GM23338 (cell line): ENCODE measurements at regions not wholly inside any gene's neighbourhood (a gene's known extent, or its start where the extent isn't known, plus 50 kb on each side); places are given as distances from the start of the nearest gene placed in this dataset.

Source experiments
- ATAC-seq: fragments of 200-7000 bp; cut with Tn5 transposase; 3 replicates; pipeline ENCODE4 v1.9.1; 2020
- DNase-seq: peaks from one replicate; pipeline ENCODE4 v3.0.0-alpha.2; 2015; ENCODE audit warnings: low spot score
- H2AFZ ChIP-seq: fragments of 200-600 bp; sonication (generic); 2 replicates; pipeline ENCODE4 v1.8.0; 2016; ENCODE audit warnings: antibody characterized with exemption, mild to moderate bottlenecking, moderate library complexity
- H3F3A ChIP-seq: fragments of 200-600 bp; sonication (generic); replicated peaks from 2 replicates; pipeline ENCODE4 v1.8.0; 2017; ENCODE audit warnings: antibody characterized with exemption, mixed run types, low read depth
- H3K27ac ChIP-seq: fragments of 200-600 bp; sonication (generic); 2 replicates; pipeline ENCODE4 v1.6.1; 2016; ENCODE audit warnings: low read depth
- H3K27me3 ChIP-seq: fragments of 200-600 bp; sonication (generic); 2 replicates; pipeline ENCODE4 v1.8.0; 2016; ENCODE audit warnings: mild to moderate bottlenecking, mixed run types, moderate library complexity; ENCODE audit not compliant: insufficient read depth
- H3K36me3 ChIP-seq: fragments of 200-600 bp; sonication (generic); 2 replicates; pipeline ENCODE4 v1.8.0; 2016; ENCODE audit warnings: mild to moderate bottlenecking; ENCODE audit not compliant: insufficient read depth
- H3K4me1 ChIP-seq: fragments of 200-600 bp; sonication (generic); 2 replicates; pipeline ENCODE4 v1.8.0; 2016; ENCODE audit warnings: mild to moderate bottlenecking, moderate library complexity; ENCODE audit not compliant: insufficient read depth
- H3K4me2 ChIP-seq: fragments of 200-600 bp; sonication (generic); 2 replicates; pipeline ENCODE4 v1.7.1; 2017; ENCODE audit warnings: mixed run types
- H3K4me3 ChIP-seq: fragments of 200-600 bp; sonication (generic); 2 replicates; pipeline ENCODE4 v1.6.1; 2016; ENCODE audit warnings: mixed run types
- H3K79me2 ChIP-seq: fragments of 200-600 bp; sonication (generic); replicated peaks from 2 replicates; pipeline ENCODE4 v1.8.0; 2017; ENCODE audit warnings: mild to moderate bottlenecking; ENCODE audit not compliant: insufficient read depth
- H3K9me2 ChIP-seq: fragments of 200-600 bp; sonication (generic); 2 replicates; pipeline ENCODE4 v1.8.0; 2017; ENCODE audit not compliant: insufficient read depth
- H4K20me1 ChIP-seq: fragments of 200-600 bp; sonication (generic); replicated peaks from 2 replicates; pipeline ENCODE4 v1.8.0; 2017; ENCODE audit warnings: mild to moderate bottlenecking; ENCODE audit not compliant: insufficient read depth
- H3K27ac Mint-ChIP-seq: 2 replicates; pipeline ENCODE4 v1.8.0; 2020; ENCODE audit warnings: inconsistent platforms, mild to moderate bottlenecking, moderate library complexity, mixed read lengths
- H3K27me3 Mint-ChIP-seq: 3 replicates; pipeline ENCODE4 v1.8.0; 2022; ENCODE audit warnings: low read depth, mild to moderate bottlenecking, moderate library complexity, mixed read lengths, inconsistent platforms; ENCODE audit not compliant: insufficient read depth, poor library complexity
- H3K36me3 Mint-ChIP-seq: 3 replicates; pipeline ENCODE4 v1.8.0; 2021; ENCODE audit warnings: low read depth, mild to moderate bottlenecking, inconsistent platforms, moderate library complexity, mixed read lengths
- H3K4me1 Mint-ChIP-seq: 3 replicates; pipeline ENCODE4 v1.8.0; 2020; ENCODE audit warnings: mild to moderate bottlenecking, inconsistent platforms, mixed read lengths
- H3K4me3 Mint-ChIP-seq: 3 replicates; pipeline ENCODE4 v1.8.0; 2021; ENCODE audit warnings: moderate library complexity, mild to moderate bottlenecking, inconsistent platforms, mixed read lengths
- H3K9me3 Mint-ChIP-seq: 3 replicates; pipeline ENCODE4 v1.8.0; 2020; ENCODE audit warnings: moderate library complexity, mild to moderate bottlenecking, inconsistent platforms, mixed read lengths
- CREB1 ChIP-seq: fragments of 250-450 bp; sonication (Bioruptor Pico); IDR thresholded peaks from 2 replicates; pipeline ENCODE4 v1.5.0; 2020; ENCODE audit warnings: low read depth, mild to moderate bottlenecking, moderate library complexity
- EZH2 ChIP-seq: fragments of 200-600 bp; sonication (generic); IDR thresholded peaks from one replicate; pipeline ENCODE4 v1.8.0; 2017; ENCODE audit warnings: antibody characterized with exemption, mild to moderate bottlenecking, low read depth; ENCODE audit not compliant: unreplicated experiment
- JUNB ChIP-seq: IDR thresholded peaks from one replicate; pipeline ENCODE4 v1.6.1; 2016; ENCODE audit warnings: antibody characterized with exemption; ENCODE audit not compliant: unreplicated experiment
- NANOG ChIP-seq: IDR thresholded peaks from 2 replicates; pipeline ENCODE4 v1.6.1; 2016; ENCODE audit warnings: antibody characterized with exemption, borderline replicate concordance
- POLR2AphosphoS5 ChIP-seq: IDR thresholded peaks from 2 replicates; pipeline ENCODE4 v1.6.1; 2016; ENCODE audit warnings: antibody characterized with exemption, low read depth
- STAT1 ChIP-seq: IDR thresholded peaks from one replicate; pipeline ENCODE4 v1.6.1; 2016; ENCODE audit warnings: antibody characterized with exemption; ENCODE audit not compliant: unreplicated experiment
- ZNF114 ChIP-seq: fragments of 250-450 bp; sonication (Bioruptor Pico); IDR thresholded peaks from 2 replicates; pipeline ENCODE4 v1.5.0; 2020; ENCODE audit warnings: mild to moderate bottlenecking, moderate library complexity
- ZNF331 ChIP-seq: fragments of 250-450 bp; sonication (Bioruptor Pico); IDR thresholded peaks from 2 replicates; pipeline ENCODE4 v1.5.0; 2020; ENCODE audit warnings: low read depth, mild to moderate bottlenecking, moderate library complexity
- TF ChIP-seq, protein P1 (sequence below): IDR thresholded peaks from 2 replicates; pipeline ENCODE4 v1.6.1; 2016; ENCODE audit warnings: antibody characterized with exemption
- TF ChIP-seq, protein P2 (sequence below): IDR thresholded peaks from one replicate; pipeline ENCODE4 v1.6.1; 2018; ENCODE audit warnings: antibody characterized with exemption; ENCODE audit not compliant: unreplicated experiment
- TF ChIP-seq, protein P3 (sequence below), 2 experiments: fragments of 200-600 bp in 1 of 2; sonication (generic) in 1 of 2; conservative IDR thresholded peaks; 2 replicates each; pipeline versions ENCODE4 v1.5.1 to v1.6.1; 2016 to 2017; ENCODE audit warnings: antibody characterized with exemption in 2 of 2, low read depth in 2 of 2, mild to moderate bottlenecking in 2 of 2, moderate library complexity in 1 of 2

DNA sequence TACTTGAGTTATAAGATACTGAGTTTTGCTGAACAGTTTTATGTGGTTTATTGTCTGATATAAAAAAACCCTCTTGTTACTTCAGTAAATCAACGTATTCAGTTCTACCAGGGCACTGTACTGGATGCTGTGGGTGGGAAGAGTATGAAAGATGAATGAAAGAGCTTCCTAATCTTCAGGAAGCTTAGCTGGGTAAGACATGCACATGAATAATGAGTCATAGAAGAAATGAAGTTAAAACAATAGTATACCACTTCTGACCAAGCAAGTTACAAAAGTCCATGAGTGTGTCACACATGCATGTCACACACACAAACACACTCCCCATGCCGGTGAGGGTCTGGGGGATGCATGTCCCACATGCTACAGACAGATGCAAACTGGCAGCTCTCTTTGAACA lies 105.9 kb downstream of the SIPA1L2 start:
- no peaks in the 10 kb centered on the region for H3K79me2 ChIP-seq
- H3K27ac ChIP-seq, result no peak overlapping the region
- H3K9me2 ChIP-seq, result no peaks in the 10 kb centered on the region
- Mint-ChIP-seq H3K27ac (no peak overlapping the region), H3K36me3 (no peaks in the 10 kb centered on the region), H3K27me3 (peaks cover 2% of the 10 kb centered on the region), H3K4me1 (no peaks in the 10 kb centered on the region), H3K4me3 (no peak overlapping the region), H3K9me3 (no peaks in the 10 kb centered on the region)
- peaks cover 3% of the 10 kb centered on the region; the same call in 1 of the 2 replicates for H4K20me1 ChIP-seq
- H3K4me1 ChIP-seq, result 0 out of 2 replicates have a peak, but pooled peaks cover 7% of the 10 kb centered on the region
- no peaks in the 10 kb centered on the region for H3K36me3 ChIP-seq
- no peak overlapping the region for H3K4me2 ChIP-seq
- H2AFZ ChIP-seq, result no peak overlapping the region
- ATAC-seq (no peak), DNase-seq (no peak)
- no peak overlapping the region for H3K4me3 ChIP-seq
- TF ChIP-seq EZH2, result no peak
- no peak for TF ChIP-seq STAT1
- no peak for TF ChIP-seq POLR2AphosphoS5
- TF ChIP-seq CREB1 (CRISPR knock-in tag), result no peak
- TF ChIP-seq JUNB, result no peak
- TF ChIP-seq, protein P1, sequence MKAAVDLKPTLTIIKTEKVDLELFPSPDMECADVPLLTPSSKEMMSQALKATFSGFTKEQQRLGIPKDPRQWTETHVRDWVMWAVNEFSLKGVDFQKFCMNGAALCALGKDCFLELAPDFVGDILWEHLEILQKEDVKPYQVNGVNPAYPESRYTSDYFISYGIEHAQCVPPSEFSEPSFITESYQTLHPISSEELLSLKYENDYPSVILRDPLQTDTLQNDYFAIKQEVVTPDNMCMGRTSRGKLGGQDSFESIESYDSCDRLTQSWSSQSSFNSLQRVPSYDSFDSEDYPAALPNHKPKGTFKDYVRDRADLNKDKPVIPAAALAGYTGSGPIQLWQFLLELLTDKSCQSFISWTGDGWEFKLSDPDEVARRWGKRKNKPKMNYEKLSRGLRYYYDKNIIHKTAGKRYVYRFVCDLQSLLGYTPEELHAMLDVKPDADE, result no peak
- TF ChIP-seq, protein P2, sequence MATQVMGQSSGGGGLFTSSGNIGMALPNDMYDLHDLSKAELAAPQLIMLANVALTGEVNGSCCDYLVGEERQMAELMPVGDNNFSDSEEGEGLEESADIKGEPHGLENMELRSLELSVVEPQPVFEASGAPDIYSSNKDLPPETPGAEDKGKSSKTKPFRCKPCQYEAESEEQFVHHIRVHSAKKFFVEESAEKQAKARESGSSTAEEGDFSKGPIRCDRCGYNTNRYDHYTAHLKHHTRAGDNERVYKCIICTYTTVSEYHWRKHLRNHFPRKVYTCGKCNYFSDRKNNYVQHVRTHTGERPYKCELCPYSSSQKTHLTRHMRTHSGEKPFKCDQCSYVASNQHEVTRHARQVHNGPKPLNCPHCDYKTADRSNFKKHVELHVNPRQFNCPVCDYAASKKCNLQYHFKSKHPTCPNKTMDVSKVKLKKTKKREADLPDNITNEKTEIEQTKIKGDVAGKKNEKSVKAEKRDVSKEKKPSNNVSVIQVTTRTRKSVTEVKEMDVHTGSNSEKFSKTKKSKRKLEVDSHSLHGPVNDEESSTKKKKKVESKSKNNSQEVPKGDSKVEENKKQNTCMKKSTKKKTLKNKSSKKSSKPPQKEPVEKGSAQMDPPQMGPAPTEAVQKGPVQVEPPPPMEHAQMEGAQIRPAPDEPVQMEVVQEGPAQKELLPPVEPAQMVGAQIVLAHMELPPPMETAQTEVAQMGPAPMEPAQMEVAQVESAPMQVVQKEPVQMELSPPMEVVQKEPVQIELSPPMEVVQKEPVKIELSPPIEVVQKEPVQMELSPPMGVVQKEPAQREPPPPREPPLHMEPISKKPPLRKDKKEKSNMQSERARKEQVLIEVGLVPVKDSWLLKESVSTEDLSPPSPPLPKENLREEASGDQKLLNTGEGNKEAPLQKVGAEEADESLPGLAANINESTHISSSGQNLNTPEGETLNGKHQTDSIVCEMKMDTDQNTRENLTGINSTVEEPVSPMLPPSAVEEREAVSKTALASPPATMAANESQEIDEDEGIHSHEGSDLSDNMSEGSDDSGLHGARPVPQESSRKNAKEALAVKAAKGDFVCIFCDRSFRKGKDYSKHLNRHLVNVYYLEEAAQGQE, result no peak
- H3K27me3 ChIP-seq, result no peaks in the 10 kb centered on the region
- H3F3A ChIP-seq, result no peaks in the 10 kb centered on the region

DNA sequence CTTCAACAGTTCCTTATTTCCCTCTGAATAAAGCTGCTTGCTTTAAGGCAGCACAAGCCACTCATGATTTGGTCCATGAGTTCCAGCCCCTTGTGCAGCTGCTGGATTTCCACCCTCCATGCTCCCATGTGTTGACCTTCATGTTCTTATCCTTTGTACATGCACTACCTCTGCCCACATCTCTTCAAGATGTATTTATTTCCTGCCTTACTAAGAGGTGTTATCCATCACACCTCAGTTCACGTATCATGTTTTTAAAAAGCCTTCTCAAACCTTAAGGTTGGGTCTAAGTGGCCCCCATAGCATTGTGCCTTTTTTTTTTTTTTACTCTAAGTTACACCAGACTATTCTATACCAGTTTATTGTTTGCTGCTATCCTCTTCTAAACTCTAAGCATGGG lies 107.7 kb downstream of the SIPA1L2 start:
- Histone ChIP-seq H3K79me2 (no peaks in the 10 kb centered on the region), H3K36me3 (no peaks in the 10 kb centered on the region), H3K27me3 (no peaks in the 10 kb centered on the region), H4K20me1 (0 out of 2 replicates have a peak, but pooled peaks cover 3% of the 10 kb centered on the region), H3K4me3 (no peak overlapping the region), H3F3A (no peaks in the 10 kb centered on the region), H3K4me2 (no peak overlapping the region), H3K4me1 (0 out of 2 replicates have a peak, but pooled peaks cover 7% of the 10 kb centered on the region), H3K9me2 (no peaks in the 10 kb centered on the region), H2AFZ (no peak overlapping the region), H3K27ac (no peak overlapping the region)
- no peak for DNase-seq
- no peak for ATAC-seq
- Mint-ChIP-seq H3K4me1 (peaks cover 7% of the 10 kb centered on the region), H3K27ac (no peak overlapping the region), H3K9me3 (no peaks in the 10 kb centered on the region), H3K27me3 (peaks cover 2% of the 10 kb centered on the region), H3K4me3 (no peak overlapping the region), H3K36me3 (no peaks in the 10 kb centered on the region)
- TF ChIP-seq EZH2 (no peak), JUNB (no peak), POLR2AphosphoS5 (no peak), ZNF331 (CRISPR knock-in tag) (no peak), ZNF114 (no peak), CREB1 (CRISPR knock-in tag) (no peak), NANOG (no peak)
- TF ChIP-seq, protein P3, sequence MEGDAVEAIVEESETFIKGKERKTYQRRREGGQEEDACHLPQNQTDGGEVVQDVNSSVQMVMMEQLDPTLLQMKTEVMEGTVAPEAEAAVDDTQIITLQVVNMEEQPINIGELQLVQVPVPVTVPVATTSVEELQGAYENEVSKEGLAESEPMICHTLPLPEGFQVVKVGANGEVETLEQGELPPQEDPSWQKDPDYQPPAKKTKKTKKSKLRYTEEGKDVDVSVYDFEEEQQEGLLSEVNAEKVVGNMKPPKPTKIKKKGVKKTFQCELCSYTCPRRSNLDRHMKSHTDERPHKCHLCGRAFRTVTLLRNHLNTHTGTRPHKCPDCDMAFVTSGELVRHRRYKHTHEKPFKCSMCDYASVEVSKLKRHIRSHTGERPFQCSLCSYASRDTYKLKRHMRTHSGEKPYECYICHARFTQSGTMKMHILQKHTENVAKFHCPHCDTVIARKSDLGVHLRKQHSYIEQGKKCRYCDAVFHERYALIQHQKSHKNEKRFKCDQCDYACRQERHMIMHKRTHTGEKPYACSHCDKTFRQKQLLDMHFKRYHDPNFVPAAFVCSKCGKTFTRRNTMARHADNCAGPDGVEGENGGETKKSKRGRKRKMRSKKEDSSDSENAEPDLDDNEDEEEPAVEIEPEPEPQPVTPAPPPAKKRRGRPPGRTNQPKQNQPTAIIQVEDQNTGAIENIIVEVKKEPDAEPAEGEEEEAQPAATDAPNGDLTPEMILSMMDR (conservative IDR thresholded peaks at IDR 0.05; ENCODE audit: low read depth in 2 of 2), result no peak
- TF ChIP-seq, protein P2, result no peak
- TF ChIP-seq, protein P1, result no peak
